ENCODE measurements at regions not wholly inside any gene's neighbourhood (a gene's known extent, or its start where the extent isn't known, plus 50 kb on each side); places are given as distances from the start of the nearest gene placed in this dataset.

GRCh38 chr3:139231555-139232281 lies 112.1 kb upstream of the MRPS22 start:
- TF ChIP-seq CREM (IDR thresholded peaks at IDR 0.05; ENCODE audit: low read depth), result no peak
- TF ChIP-seq, protein P1, sequence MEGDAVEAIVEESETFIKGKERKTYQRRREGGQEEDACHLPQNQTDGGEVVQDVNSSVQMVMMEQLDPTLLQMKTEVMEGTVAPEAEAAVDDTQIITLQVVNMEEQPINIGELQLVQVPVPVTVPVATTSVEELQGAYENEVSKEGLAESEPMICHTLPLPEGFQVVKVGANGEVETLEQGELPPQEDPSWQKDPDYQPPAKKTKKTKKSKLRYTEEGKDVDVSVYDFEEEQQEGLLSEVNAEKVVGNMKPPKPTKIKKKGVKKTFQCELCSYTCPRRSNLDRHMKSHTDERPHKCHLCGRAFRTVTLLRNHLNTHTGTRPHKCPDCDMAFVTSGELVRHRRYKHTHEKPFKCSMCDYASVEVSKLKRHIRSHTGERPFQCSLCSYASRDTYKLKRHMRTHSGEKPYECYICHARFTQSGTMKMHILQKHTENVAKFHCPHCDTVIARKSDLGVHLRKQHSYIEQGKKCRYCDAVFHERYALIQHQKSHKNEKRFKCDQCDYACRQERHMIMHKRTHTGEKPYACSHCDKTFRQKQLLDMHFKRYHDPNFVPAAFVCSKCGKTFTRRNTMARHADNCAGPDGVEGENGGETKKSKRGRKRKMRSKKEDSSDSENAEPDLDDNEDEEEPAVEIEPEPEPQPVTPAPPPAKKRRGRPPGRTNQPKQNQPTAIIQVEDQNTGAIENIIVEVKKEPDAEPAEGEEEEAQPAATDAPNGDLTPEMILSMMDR (IDR thresholded peaks at IDR 0.05 in 2 of 3, conservative IDR thresholded peaks at IDR 0.05 in 1 of 3; ENCODE audit: control insufficient read depth in 2 of 3, extremely low read depth in 1 of 3, insufficient read depth in 1 of 3, low read depth in 3 of 3, low read length in 3 of 3), result no peak
- TF ChIP-seq GABPA (IDR thresholded peaks at IDR 0.05; ENCODE audit: low read depth), result no peak
- TF ChIP-seq DPF2 (IDR thresholded peaks at IDR 0.05), result no peak
- TF ChIP-seq MYB (IDR thresholded peaks at IDR 0.05; ENCODE audit: borderline replicate concordance, low read depth, low read length), result no peak
- TF ChIP-seq ZNF24 (IDR thresholded peaks at IDR 0.05), result no peak
- TF ChIP-seq, protein P2, sequence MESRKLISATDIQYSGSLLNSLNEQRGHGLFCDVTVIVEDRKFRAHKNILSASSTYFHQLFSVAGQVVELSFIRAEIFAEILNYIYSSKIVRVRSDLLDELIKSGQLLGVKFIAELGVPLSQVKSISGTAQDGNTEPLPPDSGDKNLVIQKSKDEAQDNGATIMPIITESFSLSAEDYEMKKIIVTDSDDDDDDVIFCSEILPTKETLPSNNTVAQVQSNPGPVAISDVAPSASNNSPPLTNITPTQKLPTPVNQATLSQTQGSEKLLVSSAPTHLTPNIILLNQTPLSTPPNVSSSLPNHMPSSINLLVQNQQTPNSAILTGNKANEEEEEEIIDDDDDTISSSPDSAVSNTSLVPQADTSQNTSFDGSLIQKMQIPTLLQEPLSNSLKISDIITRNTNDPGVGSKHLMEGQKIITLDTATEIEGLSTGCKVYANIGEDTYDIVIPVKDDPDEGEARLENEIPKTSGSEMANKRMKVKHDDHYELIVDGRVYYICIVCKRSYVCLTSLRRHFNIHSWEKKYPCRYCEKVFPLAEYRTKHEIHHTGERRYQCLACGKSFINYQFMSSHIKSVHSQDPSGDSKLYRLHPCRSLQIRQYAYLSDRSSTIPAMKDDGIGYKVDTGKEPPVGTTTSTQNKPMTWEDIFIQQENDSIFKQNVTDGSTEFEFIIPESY (IDR thresholded peaks at IDR 0.05), result no peak
- TF ChIP-seq, protein P3, sequence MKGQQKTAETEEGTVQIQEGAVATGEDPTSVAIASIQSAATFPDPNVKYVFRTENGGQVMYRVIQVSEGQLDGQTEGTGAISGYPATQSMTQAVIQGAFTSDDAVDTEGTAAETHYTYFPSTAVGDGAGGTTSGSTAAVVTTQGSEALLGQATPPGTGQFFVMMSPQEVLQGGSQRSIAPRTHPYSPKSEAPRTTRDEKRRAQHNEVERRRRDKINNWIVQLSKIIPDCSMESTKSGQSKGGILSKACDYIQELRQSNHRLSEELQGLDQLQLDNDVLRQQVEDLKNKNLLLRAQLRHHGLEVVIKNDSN (IDR thresholded peaks at IDR 0.05; ENCODE audit: borderline replicate concordance, extremely low read length, insufficient read depth, low read depth, low read length), result no peak

Measured in GM12878 (cell line).